HepG2 (cell line): ENCODE measurements at regions not wholly inside any gene's neighbourhood (a gene's known extent, or its start where the extent isn't known, plus 50 kb on each side); places are given as distances from the start of the nearest gene placed in this dataset.

ENCODE experiments used
- ATAC-seq: fragments of 200-7000 bp; cut with Tn5 transposase; 3 replicates; pipeline ENCODE4 v1.9.1; 2020; ENCODE audit warnings: mild to moderate bottlenecking, moderate library complexity
- BruUV-seq: library from RNA; stranded (reverse); fragments of 400-500 nt; replicated peaks from 2 replicates; lab custom pipeline; 2021; lab: Mats Ljungman, UMichigan
- CTCF ChIA-PET: fragments of 300-600 bp; formaldehyde crosslinking; extraction: SDS; loops from one replicate; lab custom pipeline; 2021; ENCODE audit warnings: low total read pairs, inconsistent platforms, low intra/inter-chr PET ratio; lab: Yijun Ruan, JAX
- POLR2A ChIA-PET: fragments of 350-600 bp; sonication (Branson Sonifier 250); formaldehyde crosslinking; loops from one replicate; lab custom pipeline; 2020; ENCODE audit warnings: antibody characterized with exemption, inconsistent platforms; lab: Yijun Ruan, JAX
- DNase-seq: peaks from one replicate; pipeline ENCODE4 v3.0.0-alpha.2; 2015; ENCODE audit warnings: low spot score
- FAIRE-seq: peaks from 3 replicates; lab custom pipeline; 2011; peaks lifted over from hg19 to GRCh38; lab: Jason Lieb, UNC
- H2AFZ ChIP-seq: one replicate; pipeline ENCODE4 v1.6.1; 2011; ENCODE audit warnings: low read length, inconsistent platforms
- H3K27ac ChIP-seq: fragments of 300-600 bp; 3 replicates; pipeline ENCODE4 v1.8.0; 2011; ENCODE audit warnings: mixed run types, mild to moderate bottlenecking, mixed read lengths, low read length, inconsistent platforms; ENCODE audit not compliant: insufficient read depth; ENCODE audit errors: extremely low read length
- H3K27me3 ChIP-seq, 2 experiments: fragments of 200-600 bp in 1 of 2; 2 replicates in 1 of 2; 3 replicates in 1 of 2; pipeline versions ENCODE4 v1.6.0 to v1.8.0; 2011; ENCODE audit warnings: low read length in 2 of 2, mild to moderate bottlenecking in 2 of 2, moderate library complexity in 2 of 2, inconsistent platforms in 1 of 2; ENCODE audit not compliant: insufficient read depth in 2 of 2, control insufficient read depth in 1 of 2
- H3K36me3 ChIP-seq, 2 experiments: fragments of 200-600 bp in 1 of 2; replicated peaks in 1 of 2; 2 replicates in 1 of 2; 3 replicates in 1 of 2; pipeline versions ENCODE4 v1.5.1 to v1.8.0; 2011; ENCODE audit warnings: low read length in 2 of 2, inconsistent platforms in 1 of 2; ENCODE audit not compliant: insufficient read depth in 2 of 2, control insufficient read depth in 1 of 2
- H3K4me1 ChIP-seq: 2 replicates; pipeline ENCODE4 v1.5.1; 2012; ENCODE audit warnings: low read length, inconsistent platforms; ENCODE audit not compliant: insufficient read depth
- H3K4me2 ChIP-seq: 2 replicates; pipeline ENCODE4 v1.6.0; 2011; ENCODE audit warnings: low read depth, low read length, inconsistent platforms
- H3K4me3 ChIP-seq, 3 experiments: fragments of 200-600 bp in 1 of 3; sonication (generic), shearing (Covaris generic) in 1 of 3; replicated peaks in 1 of 3; 2 replicates each; pipeline ENCODE4 v1.5.1; 2011 to 2016; ENCODE audit warnings: low read length in 3 of 3, inconsistent platforms in 2 of 3, low read depth in 2 of 3, mild to moderate bottlenecking in 2 of 3, control low read depth in 1 of 3, mixed read lengths in 1 of 3; ENCODE audit not compliant: insufficient read depth in 1 of 3
- H3K79me2 ChIP-seq: one replicate; pipeline ENCODE4 v1.6.1; 2011; ENCODE audit warnings: low read length, inconsistent platforms; ENCODE audit not compliant: insufficient read depth
- H3K9ac ChIP-seq: 2 replicates; pipeline ENCODE4 v1.6.0; 2011; ENCODE audit warnings: mild to moderate bottlenecking, low read depth, low read length, inconsistent platforms; ENCODE audit not compliant: insufficient read depth
- H3K9me3 ChIP-seq: 2 replicates; pipeline ENCODE4 v1.5.1; 2012; ENCODE audit warnings: mild to moderate bottlenecking, low read length
- H4K20me1 ChIP-seq: 2 replicates; pipeline ENCODE4 v1.6.0; 2011; ENCODE audit warnings: inconsistent platforms, mild to moderate bottlenecking, low read length, moderate library complexity; ENCODE audit not compliant: insufficient read depth
- BCLAF1 ChIP-seq: fragments of 450-650 bp; IDR thresholded peaks from 2 replicates; pipeline ENCODE4 v1.6.1; 2017; ENCODE audit warnings: mild to moderate bottlenecking
- ELF4 ChIP-seq: sonication (generic); formaldehyde crosslinking; IDR thresholded peaks from 2 replicates; pipeline ENCODE4 v1.5.0; 2020; ENCODE audit warnings: missing genetic modification reagents, mild to moderate bottlenecking, moderate library complexity, borderline replicate concordance
- FLYWCH1 ChIP-seq: sonication (generic); formaldehyde crosslinking; IDR thresholded peaks from 2 replicates; pipeline ENCODE4 v1.8.1; 2023; ENCODE audit warnings: mild to moderate bottlenecking, missing genetic modification reagents
- JDP2 ChIP-seq: sonication (generic); formaldehyde crosslinking; IDR thresholded peaks from 2 replicates; pipeline ENCODE4 v1.8.1; 2022; ENCODE audit warnings: missing genetic modification reagents, borderline replicate concordance
- NFATC3 ChIP-seq: sonication (generic); formaldehyde crosslinking; IDR thresholded peaks from 2 replicates; pipeline ENCODE4 v1.5.1; 2020; ENCODE audit warnings: mild to moderate bottlenecking, missing genetic modification reagents
- NFIB ChIP-seq: sonication (generic); formaldehyde crosslinking; IDR thresholded peaks from 2 replicates; pipeline ENCODE4 v1.9.0; 2021; ENCODE audit warnings: missing genetic modification reagents, mild to moderate bottlenecking, borderline replicate concordance
- RORA ChIP-seq: sonication (generic); formaldehyde crosslinking; IDR thresholded peaks from 2 replicates; pipeline ENCODE4 v1.5.0; 2020; ENCODE audit warnings: mild to moderate bottlenecking, missing genetic modification reagents, moderate library complexity
- ZBTB20 ChIP-seq: sonication (generic); formaldehyde crosslinking; IDR thresholded peaks from 2 replicates; pipeline ENCODE4 v1.8.1; 2023; ENCODE audit warnings: missing genetic modification reagents, low read depth, mild to moderate bottlenecking, borderline replicate concordance
- ZNF550 ChIP-seq: sonication (generic); formaldehyde crosslinking; IDR thresholded peaks from 2 replicates; pipeline ENCODE4 v1.4.0; 2020; ENCODE audit warnings: mild to moderate bottlenecking, missing genetic modification reagents, borderline replicate concordance
- ZNF772 ChIP-seq: sonication (generic); formaldehyde crosslinking; IDR thresholded peaks from 2 replicates; pipeline ENCODE4 v1.5.0; 2020; ENCODE audit warnings: mild to moderate bottlenecking, missing genetic modification reagents
- ZSCAN21 ChIP-seq: sonication (generic); formaldehyde crosslinking; IDR thresholded peaks from 2 replicates; pipeline ENCODE4 v1.8.0; 2022; ENCODE audit warnings: mild to moderate bottlenecking, missing genetic modification reagents, moderate library complexity, borderline replicate concordance
- ZSCAN9 ChIP-seq: IDR thresholded peaks from 2 replicates; pipeline ENCODE4 v1.6.1; 2016; ENCODE audit warnings: borderline replicate concordance
- WGBS: methylation state at CpG from one replicate; pipeline ENCODE4 v1.1.6; 2017; ENCODE audit warnings: low lambda C conversion rate; 5-methylcytosine and 5-hydroxymethylcytosine counted together
- in situ Hi-C: cut with HindIII; loops from 2 replicates; pipeline ENCODE4 v1.10.0; 2017; ENCODE audit warnings: low pct_unique_long_range_greater_than_20kb; ENCODE audit not compliant: extremely low pct_ligation_motif_present
- intact Hi-C: fragments of 100-400 bp; cut with micrococcal nuclease; formaldehyde crosslinking; loops from one replicate; pipeline ENCODE4 v1.10.0; 2022; ENCODE audit not compliant: unreplicated experiment
- TF ChIP-seq, protein P1 (sequence below), 2 experiments: fragments of 450-650 bp in 1 of 2; sonication (generic) in 1 of 2; formaldehyde crosslinking in 1 of 2; IDR thresholded peaks; 2 replicates each; pipeline versions ENCODE4 v1.6.1 to v1.8.0; 2016 to 2022; ENCODE audit warnings: antibody characterized with exemption in 1 of 2, mild to moderate bottlenecking in 1 of 2, missing genetic modification reagents in 1 of 2

DNA sequence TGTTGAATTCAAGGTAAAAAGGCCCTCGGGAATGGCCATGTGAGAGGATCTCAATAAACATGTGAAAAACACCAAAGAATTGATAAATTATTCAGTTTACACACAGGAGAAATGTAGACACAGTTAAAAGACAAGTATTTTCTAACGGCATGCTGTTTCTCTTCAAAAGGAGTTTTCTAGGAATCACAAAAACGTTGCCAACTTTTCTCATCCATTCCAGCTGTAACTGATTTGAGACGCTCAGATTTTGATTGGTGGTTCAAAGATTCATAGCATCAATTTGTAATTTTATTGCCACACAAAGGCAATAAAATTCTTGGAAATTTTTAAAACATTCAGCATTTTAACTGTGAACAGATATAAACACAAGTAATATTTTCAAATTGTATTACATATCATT is 384.9 kb upstream of the PFKP start:
- H3K27ac ChIP-seq = no peak overlapping the region
- H3K9me3 ChIP-seq = no peaks in the 10 kb centered on the region
- under 1% methylated on average over 4 of the region's 4 CpGs for WGBS
- H4K20me1 ChIP-seq = no peaks in the 10 kb centered on the region
- no peak for FAIRE-seq
- CTCF ChIA-PET = no interaction called here
- H2AFZ ChIP-seq = no peak overlapping the region
- no peaks in the 10 kb centered on the region for H3K36me3 ChIP-seq
- intact Hi-C loops (no loop called here), in situ Hi-C loops (no loop called here)
- H3K9ac ChIP-seq = no peak overlapping the region
- H3K27me3 ChIP-seq = peaks cover 0 to 6% of the 10 kb centered on the region in 2 experiments; a peak in 1 of 5 replicates
- BruUV-seq = no TSS peak
- no peak overlapping the region for H3K4me2 ChIP-seq
- no peak overlapping the region for H3K4me3 ChIP-seq
- no peaks in the 10 kb centered on the region for H3K4me1 ChIP-seq
- ATAC-seq = no peak
- POLR2A ChIA-PET = no interaction called here
- DNase-seq = no peak
- no peaks in the 10 kb centered on the region for H3K79me2 ChIP-seq
- TF ChIP-seq JDP2 (no peak), ZSCAN9 (CRISPR knock-in tag) (no peak), NFIB (CRISPR knock-in tag) (no peak), ZNF772 (CRISPR knock-in tag) (no peak), FLYWCH1 (CRISPR knock-in tag) (no peak), RORA (CRISPR knock-in tag) (no peak), NFATC3 (no peak), BCLAF1 (no peak), ZBTB20 (no peak), ZSCAN21 (CRISPR knock-in tag) (no peak), ZNF550 (CRISPR knock-in tag) (no peak), ELF4 (CRISPR knock-in tag) (no peak)
- TF ChIP-seq, protein P1, sequence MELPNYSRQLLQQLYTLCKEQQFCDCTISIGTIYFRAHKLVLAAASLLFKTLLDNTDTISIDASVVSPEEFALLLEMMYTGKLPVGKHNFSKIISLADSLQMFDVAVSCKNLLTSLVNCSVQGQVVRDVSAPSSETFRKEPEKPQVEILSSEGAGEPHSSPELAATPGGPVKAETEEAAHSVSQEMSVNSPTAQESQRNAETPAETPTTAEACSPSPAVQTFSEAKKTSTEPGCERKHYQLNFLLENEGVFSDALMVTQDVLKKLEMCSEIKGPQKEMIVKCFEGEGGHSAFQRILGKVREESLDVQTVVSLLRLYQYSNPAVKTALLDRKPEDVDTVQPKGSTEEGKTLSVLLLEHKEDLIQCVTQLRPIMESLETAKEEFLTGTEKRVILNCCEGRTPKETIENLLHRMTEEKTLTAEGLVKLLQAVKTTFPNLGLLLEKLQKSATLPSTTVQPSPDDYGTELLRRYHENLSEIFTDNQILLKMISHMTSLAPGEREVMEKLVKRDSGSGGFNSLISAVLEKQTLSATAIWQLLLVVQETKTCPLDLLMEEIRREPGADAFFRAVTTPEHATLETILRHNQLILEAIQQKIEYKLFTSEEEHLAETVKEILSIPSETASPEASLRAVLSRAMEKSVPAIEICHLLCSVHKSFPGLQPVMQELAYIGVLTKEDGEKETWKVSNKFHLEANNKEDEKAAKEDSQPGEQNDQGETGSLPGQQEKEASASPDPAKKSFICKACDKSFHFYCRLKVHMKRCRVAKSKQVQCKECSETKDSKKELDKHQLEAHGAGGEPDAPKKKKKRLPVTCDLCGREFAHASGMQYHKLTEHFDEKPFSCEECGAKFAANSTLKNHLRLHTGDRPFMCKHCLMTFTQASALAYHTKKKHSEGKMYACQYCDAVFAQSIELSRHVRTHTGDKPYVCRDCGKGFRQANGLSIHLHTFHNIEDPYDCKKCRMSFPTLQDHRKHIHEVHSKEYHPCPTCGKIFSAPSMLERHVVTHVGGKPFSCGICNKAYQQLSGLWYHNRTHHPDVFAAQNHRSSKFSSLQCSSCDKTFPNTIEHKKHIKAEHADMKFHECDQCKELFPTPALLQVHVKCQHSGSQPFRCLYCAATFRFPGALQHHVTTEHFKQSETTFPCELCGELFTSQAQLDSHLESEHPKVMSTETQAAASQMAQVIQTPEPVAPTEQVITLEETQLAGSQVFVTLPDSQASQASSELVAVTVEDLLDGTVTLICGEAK (IDR thresholded peaks at IDR 0.05) = no peak
- TF ChIP-seq, protein P1 (CRISPR knock-in tag; IDR thresholded peaks at IDR 0.05) = no peak
